Naive B cell (primary cell): ENCODE measurements at regions not wholly inside any gene's neighbourhood (a gene's known extent, or its start where the extent isn't known, plus 50 kb on each side); places are given as distances from the start of the nearest gene placed in this dataset.

Experiments
- ATAC-seq, 2 donors: fragments of 150-1000 bp; cut with Tn5 transposase; 2 replicates each; pipeline ENCODE4 v1.10.0; 2021; ENCODE audit warnings: low read depth in 2 of 2, mild to moderate bottlenecking in 2 of 2, moderate library complexity in 2 of 2
- DNase-seq: peaks from one replicate; pipeline ENCODE4 v3.0.0; 2022
- H3K27ac Mint-ChIP-seq, 6 donors: one replicate each; pipeline ENCODE4 v1.8.0; 2020 to 2022; ENCODE audit warnings: mild to moderate bottlenecking in 6 of 6, mixed read lengths in 6 of 6, moderate library complexity in 5 of 6, inconsistent platforms in 2 of 6
- H3K27me3 Mint-ChIP-seq, 3 donors: one replicate each; pipeline ENCODE4 v1.8.0; 2021 to 2022; ENCODE audit warnings: mixed read lengths in 3 of 3, mild to moderate bottlenecking in 1 of 3
- H3K36me3 Mint-ChIP-seq, 2 donors: one replicate each; pipeline ENCODE4 v1.8.0; 2020 to 2022; ENCODE audit warnings: mixed read lengths in 2 of 2, inconsistent platforms in 1 of 2, mild to moderate bottlenecking in 1 of 2
- H3K4me1 Mint-ChIP-seq, 3 donors: one replicate each; pipeline ENCODE4 v1.8.0; 2020 to 2022; ENCODE audit warnings: mixed read lengths in 3 of 3, inconsistent platforms in 1 of 3, mild to moderate bottlenecking in 1 of 3, moderate library complexity in 1 of 3
- H3K4me3 Mint-ChIP-seq, 8 donors: one replicate each; pipeline ENCODE4 v1.8.0; 2020 to 2022; ENCODE audit warnings: mild to moderate bottlenecking in 8 of 8, mixed read lengths in 8 of 8, moderate library complexity in 8 of 8, inconsistent platforms in 2 of 8
- H3K9me3 Mint-ChIP-seq, 7 donors: one replicate each; pipeline ENCODE4 v1.8.0; 2020 to 2022; ENCODE audit warnings: mixed read lengths in 7 of 7, mild to moderate bottlenecking in 5 of 7, inconsistent platforms in 2 of 7, moderate library complexity in 1 of 7

DNA sequence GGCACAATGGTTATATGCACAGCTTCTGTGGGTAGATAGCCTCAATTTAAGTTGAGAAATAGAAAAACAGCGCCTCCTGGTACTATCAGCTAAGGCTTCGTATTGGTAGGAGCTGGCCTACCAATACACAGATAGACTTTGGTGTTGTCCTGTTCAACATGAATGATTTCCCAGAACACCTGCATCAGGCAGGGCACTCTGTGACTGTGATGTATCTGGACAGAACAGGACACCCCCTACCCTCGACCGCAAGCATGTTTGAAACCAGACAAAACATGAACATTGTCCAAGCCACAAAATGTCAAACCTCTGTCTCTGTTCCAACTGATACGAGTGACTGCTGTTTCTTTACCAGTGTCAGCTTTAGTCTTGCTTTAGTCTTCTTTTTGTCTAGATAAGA lies 144.9 kb downstream of the HAPSTR1 start:
- no peaks in the 10 kb centered on the region for H3K4me1 Mint-ChIP-seq
- H3K9me3 Mint-ChIP-seq: peaks cover 0 to 18% (median 4%) of the 10 kb centered on the region in 7 donors
- no peak for ATAC-seq
- H3K4me3 Mint-ChIP-seq: no peak overlapping the region
- no peaks in the 10 kb centered on the region for H3K36me3 Mint-ChIP-seq
- DNase-seq: no peak
- H3K27me3 Mint-ChIP-seq: peaks cover 10 to 18% (median 11%) of the 10 kb centered on the region in 3 donors
- no peak overlapping the region for H3K27ac Mint-ChIP-seq

DNA sequence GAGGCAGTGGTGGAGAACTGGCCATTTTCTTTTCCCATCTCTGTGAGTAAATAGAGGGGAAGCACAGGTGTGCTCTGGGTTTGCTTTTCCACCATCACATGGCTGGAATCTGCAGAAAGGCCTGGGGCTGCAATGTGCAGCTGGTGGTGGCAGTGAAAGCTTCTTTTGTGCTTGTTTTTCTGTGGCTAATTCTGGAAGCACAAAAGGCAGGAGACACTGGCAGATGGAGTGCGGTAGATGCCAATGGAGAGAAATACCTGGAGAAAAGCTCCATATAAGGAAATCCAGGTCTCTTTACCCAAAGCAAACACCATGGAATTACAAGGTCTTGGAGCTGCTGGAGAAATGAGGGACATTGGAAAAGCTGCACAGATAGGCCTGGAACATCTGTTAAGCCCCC lies 146.9 kb downstream of the HAPSTR1 start:
- no peaks in the 10 kb centered on the region for H3K36me3 Mint-ChIP-seq
- peaks cover 9 to 22% (median 10%) of the 10 kb centered on the region in 3 donors for H3K27me3 Mint-ChIP-seq
- no peak for DNase-seq

DNA sequence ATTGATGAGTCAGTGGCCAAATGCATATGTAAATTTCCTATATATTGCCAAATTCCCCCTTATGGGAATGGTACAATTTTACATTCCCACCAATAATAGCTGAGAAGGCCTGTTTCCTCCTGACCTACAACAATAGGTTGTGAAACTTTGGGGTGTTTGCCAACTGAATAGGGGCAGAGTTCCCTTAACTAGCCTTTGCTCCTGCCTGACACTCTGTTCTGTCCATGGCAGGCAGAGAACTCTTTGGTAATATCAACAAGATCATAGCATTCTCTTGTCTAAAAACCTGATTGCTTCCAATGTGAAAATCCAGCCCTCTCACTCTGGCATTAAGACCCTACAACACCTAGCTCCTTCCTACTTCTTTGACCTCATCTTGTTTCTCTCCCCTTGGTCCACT lies 149.7 kb downstream of the HAPSTR1 start:
- Mint-ChIP-seq H3K4me3 (no peak overlapping the region), H3K27me3 (peaks cover 0 to 19% (median 14%) of the 10 kb centered on the region in 3 donors), H3K9me3 (peaks cover 0 to 20% (median 4%) of the 10 kb centered on the region in 7 donors), H3K36me3 (no peaks in the 10 kb centered on the region), H3K27ac (peak overlapping the region in 1 of 6 donors; percentile 76), H3K4me1 (no peaks in the 10 kb centered on the region)
- no peak for ATAC-seq
- no peak for DNase-seq

More for the DNA sequence above, 146.9 kb downstream of the HAPSTR1 start:
- ATAC-seq: no peak
- Mint-ChIP-seq H3K4me1 (no peaks in the 10 kb centered on the region), H3K27ac (no peak overlapping the region), H3K4me3 (no peak overlapping the region), H3K9me3 (peaks cover 0 to 20% (median 4%) of the 10 kb centered on the region in 7 donors)

DNA sequence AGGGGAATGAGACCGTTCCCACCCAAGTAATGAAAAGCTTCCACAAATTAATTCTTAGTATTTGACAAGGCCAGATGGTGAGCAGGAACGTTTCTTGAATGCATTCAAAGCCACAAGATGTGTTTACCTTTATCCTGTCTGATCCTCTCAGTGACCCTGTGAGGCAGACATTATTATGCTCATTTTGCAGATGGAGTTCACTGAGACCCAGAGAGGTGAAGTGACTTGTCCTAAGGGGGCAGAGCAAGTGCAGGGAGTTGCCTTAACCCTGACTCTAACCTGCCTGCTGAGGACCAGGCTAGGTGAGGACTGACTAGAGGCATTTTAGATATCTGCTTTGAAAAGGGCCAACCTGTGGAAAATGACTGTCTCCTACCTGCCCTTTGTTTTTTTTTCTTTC lies 156.7 kb downstream of the HAPSTR1 start:
- Mint-ChIP-seq H3K36me3 (no peaks in the 10 kb centered on the region), H3K27ac (peak overlapping the region in 1 of 6 donors; percentile 13), H3K4me1 (no peaks in the 10 kb centered on the region), H3K27me3 (peaks cover 13 to 29% (median 17%) of the 10 kb centered on the region in 3 donors), H3K9me3 (peaks cover 0 to 5% (median 0%) of the 10 kb centered on the region in 7 donors), H3K4me3 (no peak overlapping the region)
- no peak for ATAC-seq
- DNase-seq: no peak

DNA sequence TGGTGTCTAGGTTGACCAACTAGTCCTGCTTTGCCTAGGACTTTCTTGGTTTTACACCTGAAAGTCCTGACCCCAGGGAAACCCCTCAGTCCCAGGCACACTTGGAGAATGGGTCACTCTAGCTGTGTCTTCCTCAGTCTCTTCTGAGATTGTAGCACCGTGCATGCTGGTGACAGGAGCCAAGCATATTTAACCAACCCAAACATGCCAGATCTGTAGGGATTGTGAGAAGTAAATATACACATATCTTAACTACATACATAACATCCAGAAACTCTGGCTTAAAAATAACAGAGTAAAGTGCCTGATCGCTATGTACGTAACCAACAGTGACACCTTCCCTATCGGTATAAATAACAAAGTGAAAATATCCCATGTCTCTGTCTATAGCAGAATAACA lies 158.1 kb downstream of the HAPSTR1 start:
- H3K4me3 Mint-ChIP-seq: no peak overlapping the region
- H3K27me3 Mint-ChIP-seq: peaks cover 22 to 41% (median 27%) of the 10 kb centered on the region in 3 donors
- ATAC-seq (no peak), DNase-seq (no peak)
- no peaks in the 10 kb centered on the region for H3K4me1 Mint-ChIP-seq
- H3K27ac Mint-ChIP-seq: no peak overlapping the region
- H3K36me3 Mint-ChIP-seq: no peaks in the 10 kb centered on the region
- peaks cover 0 to 6% (median 2%) of the 10 kb centered on the region in 7 donors for H3K9me3 Mint-ChIP-seq

DNA sequence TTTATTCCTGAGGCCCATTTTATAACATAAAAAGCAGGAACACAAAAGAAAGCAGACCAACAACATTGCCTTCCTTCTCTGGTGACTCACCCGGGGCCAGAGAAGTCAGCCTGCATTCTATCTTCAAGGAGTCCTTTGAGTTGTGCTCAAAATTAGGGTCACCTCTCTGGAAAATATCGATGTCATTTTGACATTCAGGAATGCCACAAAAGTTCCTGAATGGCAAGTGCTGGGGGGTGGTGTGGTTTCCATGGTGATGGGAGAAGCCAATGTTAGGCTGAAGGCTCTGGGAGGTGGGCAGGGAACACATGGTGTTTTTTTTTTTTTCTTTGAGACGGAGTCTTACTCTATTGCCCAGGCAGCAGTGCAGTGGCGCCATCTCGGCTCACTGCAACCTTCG lies 159.6 kb downstream of the HAPSTR1 start:
- H3K4me3 Mint-ChIP-seq: no peak overlapping the region
- H3K27me3 Mint-ChIP-seq: peaks cover 29 to 41% (median 38%) of the 10 kb centered on the region in 3 donors
- no peak overlapping the region for H3K27ac Mint-ChIP-seq
- DNase-seq (no peak), ATAC-seq (no peak)
- no peaks in the 10 kb centered on the region for H3K36me3 Mint-ChIP-seq
- no peaks in the 10 kb centered on the region for H3K4me1 Mint-ChIP-seq
- peaks cover 2 to 14% (median 5%) of the 10 kb centered on the region in 7 donors for H3K9me3 Mint-ChIP-seq

DNA sequence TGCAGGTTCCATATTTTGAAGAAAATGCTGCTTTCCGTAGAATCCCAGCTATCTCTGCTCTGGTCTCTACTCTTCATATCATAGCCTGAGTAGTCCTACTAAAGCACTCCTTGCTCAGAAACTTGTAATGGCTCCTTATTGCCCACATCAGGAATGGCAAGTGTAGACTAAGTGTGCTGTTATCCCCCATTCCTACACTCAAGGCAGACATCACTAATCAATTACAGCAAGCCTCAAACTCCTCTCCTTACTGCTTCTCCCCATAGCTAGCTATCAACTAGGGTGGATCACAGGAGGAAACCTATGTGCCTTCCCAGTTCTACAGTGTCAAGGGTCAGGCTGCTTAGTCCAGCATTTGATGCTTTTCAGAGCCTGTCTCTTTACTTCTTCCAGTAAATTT lies 163.4 kb downstream of the HAPSTR1 start:
- ATAC-seq (no peak), DNase-seq (no peak)
- Mint-ChIP-seq H3K36me3 (no peaks in the 10 kb centered on the region), H3K4me1 (peaks cover 0 to 4% (median 0%) of the 10 kb centered on the region in 3 donors), H3K27ac (peak overlapping the region in 1 of 6 donors; percentile 39), H3K9me3 (peaks cover 2 to 14% (median 5%) of the 10 kb centered on the region in 7 donors), H3K27me3 (peaks cover 37 to 59% (median 41%) of the 10 kb centered on the region in 3 donors), H3K4me3 (no peak overlapping the region)

DNA sequence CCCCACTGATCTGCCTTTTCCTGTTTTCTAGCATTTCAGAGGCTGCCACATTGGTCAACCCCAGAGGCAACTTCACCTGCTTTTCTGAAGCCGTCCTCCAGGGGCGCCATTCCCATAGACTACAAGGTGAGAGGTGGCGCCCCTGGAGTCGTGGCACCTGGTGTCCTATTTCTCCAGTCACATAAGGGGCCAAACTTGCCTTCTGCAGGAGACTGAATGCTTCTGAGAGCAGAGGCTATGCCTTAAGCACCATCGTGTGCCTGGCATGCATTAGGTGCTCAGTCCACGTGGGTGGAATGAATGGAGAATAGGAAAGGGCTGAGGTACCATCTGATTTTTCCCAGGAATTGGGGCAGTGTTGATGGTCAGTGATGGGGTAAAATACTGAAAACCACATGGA lies 164.8 kb downstream of the HAPSTR1 start:
- no peak overlapping the region for H3K27ac Mint-ChIP-seq
- H3K4me1 Mint-ChIP-seq: peaks cover 0 to 4% (median 0%) of the 10 kb centered on the region in 3 donors
- DNase-seq (no peak), ATAC-seq (no peak)
- H3K4me3 Mint-ChIP-seq: no peak overlapping the region
- H3K27me3 Mint-ChIP-seq: peaks cover 41 to 63% (median 42%) of the 10 kb centered on the region in 3 donors
- H3K9me3 Mint-ChIP-seq: peaks cover 2 to 14% (median 5%) of the 10 kb centered on the region in 7 donors
- H3K36me3 Mint-ChIP-seq: no peaks in the 10 kb centered on the region

DNA sequence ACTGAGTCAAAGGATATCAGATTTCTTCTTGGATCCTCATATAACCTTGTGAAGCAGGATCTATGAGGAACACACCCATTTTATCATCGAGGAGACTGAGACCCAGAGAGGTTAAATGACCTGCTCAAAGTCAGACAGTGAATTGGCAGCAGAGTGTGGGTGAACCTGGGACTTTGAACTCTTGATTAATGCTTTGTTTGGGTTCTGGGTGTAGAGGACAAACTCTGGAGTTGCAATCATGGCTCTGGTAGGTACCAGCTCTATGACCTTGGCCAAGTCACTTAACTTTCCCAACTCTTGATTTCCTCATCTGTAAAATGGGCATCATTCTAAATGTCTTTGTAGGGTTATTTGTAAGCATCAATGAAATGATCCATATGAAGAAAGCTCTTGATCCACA lies 166.4 kb downstream of the HAPSTR1 start:
- Mint-ChIP-seq H3K4me3 (no peak overlapping the region), H3K9me3 (peaks cover 0 to 14% (median 5%) of the 10 kb centered on the region in 7 donors), H3K36me3 (no peaks in the 10 kb centered on the region), H3K27me3 (peaks cover 26 to 51% (median 37%) of the 10 kb centered on the region in 3 donors), H3K4me1 (peaks cover 0 to 4% (median 0%) of the 10 kb centered on the region in 3 donors), H3K27ac (no peak overlapping the region)
- ATAC-seq: no peak
- DNase-seq: no peak

DNA sequence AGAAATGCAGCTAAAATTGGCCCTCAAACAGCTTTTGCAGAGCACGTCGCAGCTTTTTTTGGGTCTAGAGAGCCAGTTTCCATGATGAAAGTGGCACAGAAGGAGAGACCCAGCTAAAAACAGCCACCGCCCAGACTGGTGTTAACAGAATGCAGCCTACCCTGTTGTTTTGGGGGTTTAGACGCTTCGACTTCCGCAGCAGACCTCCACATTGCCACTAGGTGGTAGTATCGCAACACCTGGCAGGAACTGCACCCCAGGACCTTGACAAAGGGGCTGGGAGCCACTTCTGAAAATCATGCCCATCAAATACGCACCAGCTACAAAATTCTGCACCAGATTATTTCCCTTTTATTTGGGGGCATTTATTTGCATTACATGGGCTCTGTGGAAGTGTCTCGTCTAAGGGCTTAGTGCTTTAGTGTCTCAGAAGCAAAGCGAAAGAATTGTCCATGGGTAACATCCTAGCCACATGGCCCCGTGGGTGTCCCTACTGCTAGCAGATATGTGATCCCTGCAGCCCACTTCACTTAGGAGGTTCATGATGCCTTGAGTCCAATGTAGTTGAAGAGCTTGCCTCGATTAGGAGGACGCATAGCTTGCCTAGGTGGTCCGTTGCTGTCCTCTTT lies 167.1 kb downstream of the HAPSTR1 start:
- Mint-ChIP-seq H3K4me3 (no peak overlapping the region), H3K9me3 (peaks cover 0 to 14% (median 5%) of the 10 kb centered on the region in 7 donors), H3K4me1 (peaks cover 0 to 4% (median 0%) of the 10 kb centered on the region in 3 donors), H3K27ac (no peak overlapping the region), H3K27me3 (peaks cover 26 to 47% (median 37%) of the 10 kb centered on the region in 3 donors), H3K36me3 (no peaks in the 10 kb centered on the region)
- DNase-seq (peak; percentile 9), ATAC-seq (peak; percentile 32 to 40)

DNA sequence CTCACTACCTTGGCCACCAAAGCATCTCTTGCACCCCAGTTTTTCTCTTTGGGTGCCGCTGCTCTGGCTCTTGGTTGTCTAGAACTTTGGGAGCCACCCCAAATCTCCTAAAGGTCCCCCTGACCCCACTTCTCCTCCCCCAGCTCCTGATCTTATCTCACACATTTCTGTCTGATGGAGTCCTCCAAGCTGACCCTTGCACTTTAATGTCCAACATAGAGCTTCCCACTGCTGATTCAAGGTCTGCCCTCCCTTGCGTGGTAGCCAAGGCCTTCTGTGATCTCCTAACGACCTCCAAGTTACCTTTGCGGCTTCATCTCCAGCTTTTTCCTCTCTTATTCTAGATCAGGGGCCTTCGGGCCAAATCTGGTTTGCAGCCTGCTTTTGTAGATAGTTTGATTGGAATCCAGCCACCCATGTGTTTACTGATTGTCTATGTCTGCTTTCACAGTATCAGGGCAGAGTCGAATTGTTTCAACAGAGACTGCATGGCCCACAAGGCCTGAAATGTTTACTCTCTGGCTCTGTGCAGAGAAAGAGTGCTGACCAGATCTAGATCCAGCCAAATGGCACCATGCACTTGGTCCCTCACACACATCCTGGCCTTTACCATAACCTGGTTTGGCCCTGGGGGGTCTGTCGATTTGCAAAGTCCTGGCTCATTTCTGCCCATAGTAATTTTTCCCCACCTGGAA lies 168.6 kb downstream of the HAPSTR1 start:
- no peak for ATAC-seq

DNA sequence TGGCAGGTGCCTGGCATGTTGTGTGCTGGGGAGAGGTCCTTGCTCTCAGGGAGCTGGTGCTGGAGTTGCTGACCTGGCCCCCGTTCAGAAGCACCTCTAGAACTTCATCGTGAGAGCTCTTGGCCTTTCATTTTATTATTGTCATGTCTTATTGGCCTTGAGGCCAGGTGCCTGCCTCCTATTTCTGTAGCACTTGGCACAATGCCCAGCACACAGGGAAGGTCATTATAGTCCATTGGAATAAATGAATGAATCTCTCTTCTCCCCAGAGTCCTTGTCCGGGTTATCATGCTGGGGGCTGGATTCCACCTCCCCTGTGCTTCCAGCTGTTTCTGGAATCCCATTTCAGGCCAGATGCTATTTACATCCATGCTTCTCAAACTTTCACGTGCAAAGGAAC lies 169.2 kb downstream of the HAPSTR1 start:
- no peaks in the 10 kb centered on the region for H3K36me3 Mint-ChIP-seq
- H3K9me3 Mint-ChIP-seq: peaks cover 0 to 4% (median 0%) of the 10 kb centered on the region in 7 donors
- ATAC-seq (no peak), DNase-seq (no peak)
- H3K4me3 Mint-ChIP-seq: no peak overlapping the region
- H3K4me1 Mint-ChIP-seq: peaks cover 0 to 4% (median 0%) of the 10 kb centered on the region in 3 donors
- H3K27me3 Mint-ChIP-seq: peaks cover 18 to 39% (median 25%) of the 10 kb centered on the region in 3 donors
- no peak overlapping the region for H3K27ac Mint-ChIP-seq

More for the DNA sequence above, 168.6 kb downstream of the HAPSTR1 start:
- peaks cover 0 to 4% (median 0%) of the 10 kb centered on the region in 3 donors for H3K4me1 Mint-ChIP-seq
- H3K4me3 Mint-ChIP-seq: no peak overlapping the region
- no peak overlapping the region for H3K27ac Mint-ChIP-seq
- peaks cover 16 to 40% (median 25%) of the 10 kb centered on the region in 3 donors for H3K27me3 Mint-ChIP-seq
- H3K9me3 Mint-ChIP-seq: peaks cover 0 to 5% (median 2%) of the 10 kb centered on the region in 7 donors
- DNase-seq: no peak
- no peaks in the 10 kb centered on the region for H3K36me3 Mint-ChIP-seq

DNA sequence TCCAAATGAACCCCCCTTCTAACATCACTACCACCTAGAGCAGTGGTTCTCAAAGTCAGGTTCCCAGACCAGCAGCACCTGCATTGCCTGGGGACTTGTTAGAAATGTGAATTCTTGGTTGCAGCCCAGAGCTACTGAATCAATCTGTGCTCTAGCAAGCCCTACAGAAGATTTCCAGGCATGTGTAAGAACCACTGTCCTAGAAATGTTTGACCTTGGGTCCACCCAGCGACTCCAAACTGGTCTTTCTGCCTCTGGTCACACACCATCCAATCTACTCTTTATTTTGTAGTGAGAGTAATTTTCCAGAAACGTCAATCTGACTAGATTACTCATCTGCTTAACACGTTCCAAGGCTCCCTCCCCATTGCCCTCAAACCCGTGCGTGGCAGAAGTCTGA lies 169.9 kb downstream of the HAPSTR1 start:
- DNase-seq (no peak), ATAC-seq (no peak)

More for the DNA sequence above, 169.9 kb downstream of the HAPSTR1 start:
- no peaks in the 10 kb centered on the region for H3K9me3 Mint-ChIP-seq
- H3K4me3 Mint-ChIP-seq: no peak overlapping the region
- H3K36me3 Mint-ChIP-seq: no peaks in the 10 kb centered on the region
- peaks cover 0 to 4% (median 0%) of the 10 kb centered on the region in 3 donors for H3K4me1 Mint-ChIP-seq
- peak overlapping the region in 1 of 6 donors; percentile 29 for H3K27ac Mint-ChIP-seq
- peaks cover 15 to 33% (median 23%) of the 10 kb centered on the region in 3 donors for H3K27me3 Mint-ChIP-seq
